Skeletal muscle tissue (tissue), 3 donors: ENCODE measurements at regions not wholly inside any gene's neighbourhood (a gene's known extent, or its start where the extent isn't known, plus 50 kb on each side); places are given as distances from the start of the nearest gene placed in this dataset.

Experiments used
- H3K27ac ChIP-seq: one replicate; pipeline ENCODE4 v1.7.0; 2013; ENCODE audit warnings: mild to moderate bottlenecking, low read depth, low read length, inconsistent platforms
- H3K27me3 ChIP-seq, 3 donors: one replicate each; pipeline ENCODE4 v1.7.0; 2013; ENCODE audit warnings: low read length in 3 of 3; ENCODE audit not compliant: control insufficient read depth in 3 of 3, insufficient read depth in 3 of 3
- H3K36me3 ChIP-seq, 3 donors: one replicate each; pipeline ENCODE4 v1.7.0; 2013; ENCODE audit warnings: low read length in 3 of 3; ENCODE audit not compliant: control insufficient read depth in 3 of 3, insufficient read depth in 3 of 3
- H3K4me1 ChIP-seq, 3 donors: one replicate each; pipeline ENCODE4 v1.7.0; 2013; ENCODE audit warnings: low read length in 3 of 3, mild to moderate bottlenecking in 3 of 3; ENCODE audit not compliant: control insufficient read depth in 3 of 3, insufficient read depth in 3 of 3
- H3K4me3 ChIP-seq, 3 donors: one replicate each; pipeline ENCODE4 v1.7.0; 2013; ENCODE audit warnings: low read length in 3 of 3
- H3K9ac ChIP-seq, 3 donors: one replicate each; pipeline ENCODE4 v1.7.0; 2013; ENCODE audit warnings: low read length in 3 of 3, mild to moderate bottlenecking in 3 of 3, moderate library complexity in 2 of 3, low read depth in 1 of 3
- H3K9me3 ChIP-seq, 3 donors: one replicate each; pipeline ENCODE4 v1.7.0; 2013; ENCODE audit warnings: low read length in 3 of 3; ENCODE audit not compliant: control insufficient read depth in 3 of 3
- donor health status: Osteomylitis.

DNA sequence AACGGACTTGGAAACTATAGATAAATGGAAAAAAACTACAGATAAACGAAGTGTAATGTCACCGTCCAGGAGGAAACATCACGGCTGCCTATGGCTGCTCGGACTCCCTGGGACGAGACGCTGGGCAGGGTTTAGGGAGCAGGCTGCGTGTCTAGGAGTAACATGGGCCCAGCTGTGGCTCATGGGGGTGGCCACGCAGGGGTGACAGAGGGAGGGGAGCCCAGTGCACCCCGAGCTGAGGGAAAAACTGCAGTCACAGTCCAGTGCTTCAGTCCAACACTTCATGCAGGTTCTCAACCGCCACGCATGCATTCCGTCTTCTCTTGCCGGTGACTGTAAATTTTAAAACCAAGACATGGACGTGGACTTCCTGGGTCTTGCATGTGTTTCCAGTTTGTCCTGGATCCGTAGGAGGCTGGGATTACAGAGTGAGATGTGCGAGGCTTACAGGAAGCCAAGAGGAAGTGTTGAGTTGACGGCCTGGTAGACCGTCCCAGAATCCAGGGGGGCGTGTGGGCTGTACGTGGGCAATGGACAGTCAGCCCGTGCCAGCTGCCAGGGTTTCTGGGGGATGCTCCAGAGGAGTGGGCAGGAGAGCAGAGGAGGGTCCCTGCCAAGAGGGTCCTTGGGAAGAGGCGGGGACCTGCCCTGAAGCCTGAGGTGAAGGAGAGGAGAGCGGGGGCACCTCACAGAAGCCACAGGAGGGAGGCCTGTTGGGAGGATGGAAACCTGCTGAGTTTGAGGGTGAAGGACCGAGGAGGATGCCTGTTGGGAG is 691.4 kb downstream of the BRD1 start:
- Histone ChIP-seq H3K4me3 (no peak overlapping the region), H3K9ac (no peak overlapping the region), H3K27ac (no peak overlapping the region), H3K36me3 (no peaks in the 10 kb centered on the region), H3K4me1 (no peaks in the 10 kb centered on the region), H3K27me3 (peaks cover 0 to 25% (median 11%) of the 10 kb centered on the region in 3 donors), H3K9me3 (no peaks in the 10 kb centered on the region)

DNA sequence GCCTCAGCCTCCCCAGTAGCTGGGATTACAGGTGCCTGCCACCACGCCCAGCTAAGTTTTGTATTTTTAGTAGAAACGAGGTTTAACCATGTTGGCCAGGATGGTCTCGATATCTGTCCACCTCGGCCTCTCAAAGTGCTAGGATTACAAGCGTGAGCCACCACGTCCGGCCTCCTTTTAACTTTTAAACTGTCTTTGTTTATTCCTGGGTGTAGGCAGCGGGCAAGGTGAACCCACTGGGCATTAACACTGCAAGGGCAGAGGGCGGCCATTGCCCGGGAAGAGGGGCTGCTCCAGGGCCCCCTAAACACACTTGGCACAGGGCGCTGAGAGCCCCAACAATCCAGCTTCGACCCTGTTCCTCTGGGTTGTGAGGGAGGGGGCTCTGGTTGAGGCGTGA is 693.6 kb downstream of the BRD1 start:
- no peak overlapping the region for H3K4me3 ChIP-seq
- no peak overlapping the region for H3K9ac ChIP-seq
- peaks cover 0 to 13% (median 3%) of the 10 kb centered on the region in 3 donors for H3K27me3 ChIP-seq
- no peak overlapping the region for H3K27ac ChIP-seq
- no peaks in the 10 kb centered on the region for H3K9me3 ChIP-seq
- no peaks in the 10 kb centered on the region for H3K4me1 ChIP-seq
- H3K36me3 ChIP-seq, result no peaks in the 10 kb centered on the region

DNA sequence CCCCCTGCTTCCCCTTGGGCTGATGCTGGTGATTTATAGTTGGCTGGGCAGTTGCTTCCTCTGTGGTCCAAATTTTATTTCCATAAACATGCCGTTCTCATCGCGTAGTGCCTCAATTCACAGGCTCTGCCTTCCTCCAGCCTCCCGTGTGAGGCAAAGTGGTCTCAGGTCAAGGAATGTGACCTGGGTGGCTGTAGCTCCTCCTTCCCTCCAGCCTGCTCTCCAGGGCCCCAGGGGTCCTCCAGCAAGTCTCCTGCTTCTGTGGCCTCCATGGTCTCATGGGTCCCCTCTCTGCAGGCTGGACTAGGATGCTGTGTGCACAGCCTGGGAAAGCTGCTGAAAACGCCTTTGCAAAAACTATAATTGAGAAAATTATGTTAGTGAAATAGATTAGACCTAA is 694.1 kb downstream of the BRD1 start:
- Histone ChIP-seq H3K36me3 (no peaks in the 10 kb centered on the region), H3K4me1 (no peaks in the 10 kb centered on the region), H3K9ac (no peak overlapping the region), H3K4me3 (no peak overlapping the region), H3K27ac (no peak overlapping the region), H3K9me3 (no peaks in the 10 kb centered on the region), H3K27me3 (peaks cover 0 to 13% (median 3%) of the 10 kb centered on the region in 3 donors)

DNA sequence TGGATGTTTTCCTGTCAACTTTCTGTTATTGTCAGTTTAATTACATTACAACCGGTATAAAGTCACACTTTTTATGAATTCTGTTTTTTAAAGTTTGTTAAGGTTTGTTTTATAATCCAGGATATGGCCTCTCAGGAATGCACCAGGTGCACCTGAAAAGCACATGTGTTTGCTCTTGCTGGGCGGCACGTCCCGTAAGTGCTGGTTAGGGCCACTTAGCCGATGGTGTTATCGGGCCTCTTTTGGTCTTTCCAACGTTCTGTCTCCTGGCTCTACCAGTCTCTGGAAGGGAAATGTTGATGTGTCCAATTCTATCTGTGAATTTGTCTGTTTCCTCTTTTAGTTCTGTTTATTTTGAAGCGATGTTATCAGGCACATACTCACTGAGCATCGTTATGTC is 695.7 kb downstream of the BRD1 start:
- Histone ChIP-seq H3K4me3 (no peak overlapping the region), H3K36me3 (no peaks in the 10 kb centered on the region), H3K9ac (no peak overlapping the region), H3K27me3 (peaks cover 0 to 8% (median 3%) of the 10 kb centered on the region in 3 donors), H3K9me3 (no peaks in the 10 kb centered on the region), H3K4me1 (no peaks in the 10 kb centered on the region), H3K27ac (no peak overlapping the region)

GRCh38 chr22:49129736-49130135 is 697.9 kb downstream of the BRD1 start:
- no peaks in the 10 kb centered on the region for H3K9me3 ChIP-seq
- no peak overlapping the region for H3K4me3 ChIP-seq
- H3K27ac ChIP-seq, result no peak overlapping the region
- H3K9ac ChIP-seq, result no peak overlapping the region
- peaks cover 0 to 12% (median 3%) of the 10 kb centered on the region in 3 donors for H3K27me3 ChIP-seq
- no peaks in the 10 kb centered on the region for H3K4me1 ChIP-seq
- no peaks in the 10 kb centered on the region for H3K36me3 ChIP-seq

DNA sequence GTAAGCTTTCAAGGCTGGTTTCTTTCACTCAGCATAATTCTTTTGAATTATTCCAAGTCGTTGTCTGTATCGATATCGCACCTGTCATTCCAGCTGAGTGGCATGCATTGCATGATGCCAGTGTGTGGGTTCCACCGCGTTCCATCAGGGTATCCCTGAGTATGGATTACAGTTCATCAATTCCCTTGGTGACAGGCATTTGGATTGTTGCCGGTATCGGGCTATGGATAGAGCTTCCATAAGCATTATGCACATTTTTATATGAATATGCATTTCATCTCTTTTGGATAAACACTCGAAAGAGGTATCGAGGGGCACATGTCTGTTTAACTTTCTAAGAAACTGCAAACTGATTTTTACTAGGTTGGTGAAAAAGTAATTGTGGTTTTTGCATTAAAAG is 698.8 kb downstream of the BRD1 start:
- Histone ChIP-seq H3K27ac (no peak overlapping the region), H3K4me1 (no peaks in the 10 kb centered on the region), H3K9me3 (no peaks in the 10 kb centered on the region), H3K4me3 (no peak overlapping the region), H3K9ac (no peak overlapping the region), H3K27me3 (peaks cover 0 to 12% (median 3%) of the 10 kb centered on the region in 3 donors), H3K36me3 (no peaks in the 10 kb centered on the region)

- H3K27me3 ChIP-seq, result peaks cover 0 to 18% (median 0%) of the 10 kb centered on the region in 3 donors
- H3K9me3 ChIP-seq, result no peaks in the 10 kb centered on the region
- H3K4me3 ChIP-seq, result no peak overlapping the region
- H3K36me3 ChIP-seq, result no peaks in the 10 kb centered on the region
- no peak overlapping the region for H3K9ac ChIP-seq
- H3K4me1 ChIP-seq, result no peaks in the 10 kb centered on the region
- no peak overlapping the region for H3K27ac ChIP-seq
Observed at GRCh38 chr22:49124608-49125007, 703.1 kb downstream of the BRD1 start.

DNA sequence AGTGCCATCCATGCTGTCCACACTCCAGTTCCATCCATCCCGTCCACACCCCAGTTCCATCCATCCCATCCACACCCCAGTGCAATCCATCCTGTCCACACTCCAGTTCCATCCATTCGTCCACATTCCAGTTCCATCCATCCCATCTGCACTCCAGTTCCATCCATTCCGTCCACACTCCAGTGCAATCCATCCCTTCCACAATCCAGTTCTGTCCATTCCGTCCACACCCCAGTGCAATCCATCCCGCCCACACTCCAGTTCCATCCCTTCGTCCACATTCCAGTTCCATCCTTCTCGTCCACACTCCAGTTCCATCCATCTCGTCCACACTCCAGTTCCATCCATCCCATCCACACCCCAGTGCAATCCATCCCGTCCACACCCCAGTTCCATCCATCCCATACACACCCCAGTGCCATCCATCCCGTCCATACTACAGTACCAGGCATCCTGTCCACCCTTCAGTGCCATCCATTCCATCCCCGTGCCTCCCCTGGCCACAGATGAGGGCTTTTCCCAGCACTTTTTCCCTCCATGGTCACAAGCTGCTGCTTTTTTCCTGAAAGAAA is 704.0 kb downstream of the BRD1 start:
- H3K9ac ChIP-seq, result no peak overlapping the region
- no peaks in the 10 kb centered on the region for H3K4me1 ChIP-seq
- H3K36me3 ChIP-seq, result no peaks in the 10 kb centered on the region
- H3K27ac ChIP-seq, result no peak overlapping the region
- H3K4me3 ChIP-seq, result no peak overlapping the region
- peaks cover 0 to 18% (median 0%) of the 10 kb centered on the region in 3 donors for H3K27me3 ChIP-seq
- no peaks in the 10 kb centered on the region for H3K9me3 ChIP-seq

DNA sequence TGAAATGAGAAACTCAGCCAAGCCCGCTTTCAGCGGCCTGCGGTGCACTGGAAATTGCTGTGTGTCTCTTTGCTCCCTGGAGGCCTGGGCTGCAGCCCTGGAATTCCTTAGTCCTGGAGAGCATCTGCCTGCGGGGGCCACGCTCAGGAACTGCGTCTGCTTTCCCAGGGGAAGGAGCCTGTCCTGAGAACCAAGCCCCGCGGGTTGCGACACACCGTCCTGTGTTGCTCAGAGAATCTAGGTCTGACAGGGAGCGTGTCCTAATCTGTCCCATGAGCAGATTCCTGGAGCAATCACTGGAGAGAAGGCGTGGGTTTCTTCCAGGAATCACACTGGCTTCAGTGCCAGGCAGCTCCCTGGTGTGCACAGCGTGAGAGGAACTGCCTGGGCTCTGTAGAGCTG is 708.1 kb downstream of the BRD1 start:
- Histone ChIP-seq H3K36me3 (no peaks in the 10 kb centered on the region), H3K27ac (no peak overlapping the region), H3K9me3 (no peaks in the 10 kb centered on the region), H3K4me1 (no peaks in the 10 kb centered on the region), H3K9ac (no peak overlapping the region), H3K27me3 (peaks cover 0 to 12% (median 0%) of the 10 kb centered on the region in 3 donors), H3K4me3 (no peak overlapping the region)

DNA sequence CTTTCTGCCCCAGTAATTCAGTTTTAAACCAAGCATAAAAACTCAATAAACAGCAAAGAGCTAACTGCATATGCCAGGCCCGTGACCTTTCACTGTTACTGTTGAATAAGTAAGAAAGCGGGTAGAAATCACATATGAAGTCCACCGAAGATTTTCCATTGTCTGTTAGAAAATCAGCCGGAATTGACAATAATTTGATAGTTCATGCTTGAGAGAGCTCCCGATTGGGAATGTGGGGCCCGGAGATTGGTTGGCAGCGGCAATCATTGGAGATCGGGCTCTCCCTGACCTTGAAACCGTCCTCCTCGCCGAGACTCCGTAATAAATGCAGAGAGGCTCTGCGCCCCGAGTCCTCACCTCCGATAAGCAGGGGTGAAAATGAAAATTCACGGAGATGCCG is 709.6 kb downstream of the BRD1 start:
- H3K4me1 ChIP-seq, result no peaks in the 10 kb centered on the region
- no peak overlapping the region for H3K4me3 ChIP-seq
- H3K27me3 ChIP-seq, result peaks cover 0 to 5% (median 0%) of the 10 kb centered on the region in 3 donors
- H3K9ac ChIP-seq, result no peak overlapping the region
- peaks cover 0 to 2% (median 0%) of the 10 kb centered on the region in 3 donors for H3K9me3 ChIP-seq
- H3K27ac ChIP-seq, result no peak overlapping the region
- no peaks in the 10 kb centered on the region for H3K36me3 ChIP-seq
